Right lobe of liver (tissue), 4 donors: ENCODE measurements at regions not wholly inside any gene's neighbourhood (a gene's known extent, or its start where the extent isn't known, plus 50 kb on each side); places are given as distances from the start of the nearest gene placed in this dataset.

Experiments used
- POLR2A ChIP-seq: fragments of 450-650 bp; IDR thresholded peaks from one replicate; pipeline ENCODE4 v1.6.1; 2017; ENCODE audit warnings: antibody characterized with exemption, mild to moderate bottlenecking
- TF ChIP-seq, protein P1 (sequence below), 4 donors: fragments of 200-600 bp in 3 of 4; fragments of 450-650 bp in 1 of 4; IDR thresholded peaks; one replicate each; pipeline versions ENCODE4 v1.5.1 to v1.8.0; 2016 to 2022; ENCODE audit warnings: antibody characterized with exemption in 4 of 4, mild to moderate bottlenecking in 2 of 4
- donor health status: DM: no; HTN: no; CAD: no.
- donor health status: DM: no; HTN: no; CAD: no.
- donor health status: DM: no; HTN: yes; CAD: no.

DNA sequence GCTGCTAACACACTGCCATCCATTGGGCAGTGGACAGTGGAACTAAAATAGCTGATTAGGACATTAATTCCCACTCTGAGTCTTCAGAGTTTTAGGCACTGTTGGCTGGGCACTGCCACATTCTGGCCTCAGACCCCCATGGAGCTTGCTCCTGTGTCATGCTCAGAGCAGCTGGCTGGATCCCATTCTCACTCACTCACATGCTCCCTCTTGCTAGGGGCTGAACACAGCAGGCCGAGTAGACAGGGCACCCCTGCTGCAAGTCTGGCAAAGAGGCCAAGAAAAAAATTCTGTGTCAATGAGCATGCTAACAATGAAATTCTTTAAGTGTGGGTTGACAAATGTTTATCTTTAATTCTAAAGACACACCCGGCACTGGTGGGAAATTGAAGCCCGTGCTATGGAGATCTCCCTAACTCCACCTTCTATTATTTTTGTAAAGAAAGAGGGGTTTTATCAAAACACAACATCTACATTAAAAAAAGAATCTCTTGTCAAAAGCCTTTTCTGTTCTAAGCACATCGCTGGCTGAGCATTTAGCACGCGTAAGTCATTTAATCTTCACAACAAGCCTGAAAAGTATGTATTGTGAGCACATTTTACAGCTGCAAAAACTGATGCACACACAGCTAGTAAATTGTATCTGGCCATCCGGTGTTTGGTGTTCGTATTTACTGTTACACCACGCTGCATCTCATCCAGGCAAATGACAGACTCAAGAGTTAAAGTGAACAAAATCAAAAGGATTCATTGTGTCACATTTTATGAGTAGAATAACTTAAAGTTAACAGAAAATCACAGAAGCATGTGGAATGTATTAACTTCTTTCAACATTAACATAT, 362.1 kb downstream of the PLOD2 start:
- TF ChIP-seq, protein P1, sequence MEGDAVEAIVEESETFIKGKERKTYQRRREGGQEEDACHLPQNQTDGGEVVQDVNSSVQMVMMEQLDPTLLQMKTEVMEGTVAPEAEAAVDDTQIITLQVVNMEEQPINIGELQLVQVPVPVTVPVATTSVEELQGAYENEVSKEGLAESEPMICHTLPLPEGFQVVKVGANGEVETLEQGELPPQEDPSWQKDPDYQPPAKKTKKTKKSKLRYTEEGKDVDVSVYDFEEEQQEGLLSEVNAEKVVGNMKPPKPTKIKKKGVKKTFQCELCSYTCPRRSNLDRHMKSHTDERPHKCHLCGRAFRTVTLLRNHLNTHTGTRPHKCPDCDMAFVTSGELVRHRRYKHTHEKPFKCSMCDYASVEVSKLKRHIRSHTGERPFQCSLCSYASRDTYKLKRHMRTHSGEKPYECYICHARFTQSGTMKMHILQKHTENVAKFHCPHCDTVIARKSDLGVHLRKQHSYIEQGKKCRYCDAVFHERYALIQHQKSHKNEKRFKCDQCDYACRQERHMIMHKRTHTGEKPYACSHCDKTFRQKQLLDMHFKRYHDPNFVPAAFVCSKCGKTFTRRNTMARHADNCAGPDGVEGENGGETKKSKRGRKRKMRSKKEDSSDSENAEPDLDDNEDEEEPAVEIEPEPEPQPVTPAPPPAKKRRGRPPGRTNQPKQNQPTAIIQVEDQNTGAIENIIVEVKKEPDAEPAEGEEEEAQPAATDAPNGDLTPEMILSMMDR (IDR thresholded peaks at IDR 0.05) = no peak
- TF ChIP-seq POLR2A = no peak
